ENCODE measurements at regions not wholly inside any gene's neighbourhood (a gene's known extent, or its start where the extent isn't known, plus 50 kb on each side); places are given as distances from the start of the nearest gene placed in this dataset.

DNA sequence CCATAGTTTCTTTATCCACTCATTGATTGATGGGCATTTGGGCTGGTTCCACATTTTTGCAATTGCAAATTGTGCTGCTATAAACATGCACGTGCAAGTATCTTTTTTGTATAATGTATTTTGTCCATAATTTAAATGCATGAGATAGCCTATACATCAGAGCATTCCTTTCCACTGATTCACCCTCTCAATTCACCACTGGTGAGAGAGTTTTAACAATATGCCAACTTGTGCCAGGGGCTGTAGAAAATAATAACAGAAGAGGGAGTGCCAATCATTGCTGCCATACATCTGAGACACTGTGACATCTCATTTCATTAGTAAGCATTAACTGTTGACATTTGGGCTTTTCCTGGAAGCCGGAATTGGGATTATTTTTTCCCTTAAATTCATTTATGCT is 125.1 kb downstream of the RAP2A start:
- Histone ChIP-seq H3K27ac (ENCODE audit: extremely low read length, insufficient read depth, low read length) (no peak overlapping the region), H3K9ac (ENCODE audit: insufficient read depth, low read depth, low read length) (no peak overlapping the region), H3K27me3 (ENCODE audit: control insufficient read depth in 1 of 2, insufficient read depth in 2 of 2, low read length in 2 of 2) (no peaks in the 10 kb centered on the region), H3K4me3 (replicated peaks in 1 of 3; ENCODE audit: insufficient read depth in 1 of 3, low read depth in 2 of 3, low read length in 3 of 3) (no peak overlapping the region), H2AFZ (ENCODE audit: low read length) (no peak overlapping the region), H3K4me2 (ENCODE audit: low read depth, low read length) (no peak overlapping the region), H3K79me2 (ENCODE audit: insufficient read depth, low read length) (no peaks in the 10 kb centered on the region), H3K9me3 (ENCODE audit: low read length) (no peaks in the 10 kb centered on the region), H3K36me3 (replicated peaks in 1 of 2; ENCODE audit: control insufficient read depth in 1 of 2, insufficient read depth in 2 of 2, low read length in 2 of 2) (no peaks in the 10 kb centered on the region), H3K4me1 (ENCODE audit: insufficient read depth, low read length) (no peaks in the 10 kb centered on the region), H4K20me1 (ENCODE audit: insufficient read depth, low read length) (no peaks in the 10 kb centered on the region)
- WGBS (ENCODE audit: low lambda C conversion rate), result 17% methylated on average over 2 of the region's 2 CpGs
- ChIA-PET POLR2A (no interaction called here), CTCF (ENCODE audit: low intra/inter-chr PET ratio, low total read pairs) (no interaction called here)
- DNase-seq (ENCODE audit: low spot score) (no peak), FAIRE-seq (no peak), ATAC-seq (no peak)
- in situ Hi-C loops (cut with HindIII; ENCODE audit: extremely low pct_ligation_motif_present, low pct_unique_long_range_greater_than_20kb), result no loop called here
- TF ChIP-seq REPIN1 (CRISPR knock-in tag; IDR thresholded peaks at IDR 0.05; ENCODE audit: borderline replicate concordance, low read depth), result no peak
- TF ChIP-seq, protein P1, sequence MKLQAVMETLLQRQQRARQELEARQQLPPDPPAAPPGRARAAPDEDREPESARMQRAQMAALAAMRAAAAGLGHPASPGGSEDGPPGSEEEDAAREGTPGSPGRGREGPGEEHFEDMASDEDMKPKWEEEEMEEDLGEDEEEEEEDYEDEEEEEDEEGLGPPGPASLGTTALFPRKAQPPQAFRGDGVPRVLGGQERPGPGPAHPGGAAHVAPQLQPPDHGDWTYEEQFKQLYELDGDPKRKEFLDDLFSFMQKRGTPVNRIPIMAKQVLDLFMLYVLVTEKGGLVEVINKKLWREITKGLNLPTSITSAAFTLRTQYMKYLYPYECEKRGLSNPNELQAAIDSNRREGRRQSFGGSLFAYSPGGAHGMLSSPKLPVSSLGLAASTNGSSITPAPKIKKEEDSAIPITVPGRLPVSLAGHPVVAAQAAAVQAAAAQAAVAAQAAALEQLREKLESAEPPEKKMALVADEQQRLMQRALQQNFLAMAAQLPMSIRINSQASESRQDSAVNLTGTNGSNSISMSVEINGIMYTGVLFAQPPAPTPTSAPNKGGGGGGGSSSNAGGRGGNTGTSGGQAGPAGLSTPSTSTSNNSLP (IDR thresholded peaks at IDR 0.05; ENCODE audit: low read depth, low read length), result no peak
- no peak for TF ChIP-seq SALL2 (CRISPR knock-in tag; IDR thresholded peaks at IDR 0.05)
- TF ChIP-seq ZNF660 (CRISPR knock-in tag; IDR thresholded peaks at IDR 0.05; ENCODE audit: borderline replicate concordance, low read depth), result no peak
- no peak for TF ChIP-seq REXO4 (CRISPR knock-in tag; IDR thresholded peaks at IDR 0.05; ENCODE audit: borderline replicate concordance)
- TF ChIP-seq, protein P2, sequence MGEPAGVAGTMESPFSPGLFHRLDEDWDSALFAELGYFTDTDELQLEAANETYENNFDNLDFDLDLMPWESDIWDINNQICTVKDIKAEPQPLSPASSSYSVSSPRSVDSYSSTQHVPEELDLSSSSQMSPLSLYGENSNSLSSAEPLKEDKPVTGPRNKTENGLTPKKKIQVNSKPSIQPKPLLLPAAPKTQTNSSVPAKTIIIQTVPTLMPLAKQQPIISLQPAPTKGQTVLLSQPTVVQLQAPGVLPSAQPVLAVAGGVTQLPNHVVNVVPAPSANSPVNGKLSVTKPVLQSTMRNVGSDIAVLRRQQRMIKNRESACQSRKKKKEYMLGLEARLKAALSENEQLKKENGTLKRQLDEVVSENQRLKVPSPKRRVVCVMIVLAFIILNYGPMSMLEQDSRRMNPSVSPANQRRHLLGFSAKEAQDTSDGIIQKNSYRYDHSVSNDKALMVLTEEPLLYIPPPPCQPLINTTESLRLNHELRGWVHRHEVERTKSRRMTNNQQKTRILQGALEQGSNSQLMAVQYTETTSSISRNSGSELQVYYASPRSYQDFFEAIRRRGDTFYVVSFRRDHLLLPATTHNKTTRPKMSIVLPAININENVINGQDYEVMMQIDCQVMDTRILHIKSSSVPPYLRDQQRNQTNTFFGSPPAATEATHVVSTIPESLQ (CRISPR knock-in tag; conservative IDR thresholded peaks at IDR 0.05), result no peak
- TF ChIP-seq TARDBP (CRISPR knock-in tag; IDR thresholded peaks at IDR 0.05), result no peak
- no TSS peak for BruUV-seq (replicated peaks)
- intact Hi-C loops (cut with micrococcal nuclease; ENCODE audit: unreplicated experiment), result no loop called here
